Ectodermal cell (in vitro differentiated cells): ENCODE measurements at regions not wholly inside any gene's neighbourhood (a gene's known extent, or its start where the extent isn't known, plus 50 kb on each side); places are given as distances from the start of the nearest gene placed in this dataset.

Experiments
- H3K27ac ChIP-seq: 2 replicates; pipeline ENCODE4 v1.7.0; 2013; ENCODE audit warnings: mild to moderate bottlenecking, low read depth, low read length; ENCODE audit not compliant: insufficient read depth, poor library complexity, severe bottlenecking
- H3K27me3 ChIP-seq: 2 replicates; pipeline ENCODE4 v1.7.0; 2013; ENCODE audit warnings: mild to moderate bottlenecking, low read length; ENCODE audit not compliant: insufficient read depth, control insufficient read depth, poor library complexity, severe bottlenecking
- H3K36me3 ChIP-seq: one replicate; pipeline ENCODE4 v1.7.0; 2013; ENCODE audit warnings: low read length; ENCODE audit not compliant: control insufficient read depth, insufficient read depth
- H3K4me1 ChIP-seq: one replicate; pipeline ENCODE4 v1.7.0; 2013; ENCODE audit warnings: low read length; ENCODE audit not compliant: control insufficient read depth, insufficient read depth
- H3K4me3 ChIP-seq: 2 replicates; pipeline ENCODE4 v1.7.0; 2013; ENCODE audit warnings: low read depth, low read length, control low read depth; ENCODE audit not compliant: insufficient read depth
- H3K9me3 ChIP-seq: 2 replicates; pipeline ENCODE4 v1.7.0; 2013; ENCODE audit warnings: mild to moderate bottlenecking, low read length, moderate library complexity; ENCODE audit not compliant: control insufficient read depth
- WGBS, 2 experiments: methylation state at CpG; one replicate each; pipeline ENCODE4 v1.1.7; 2013; ENCODE audit warnings: missing lambda C conversion rate in 2 of 2; 5-methylcytosine and 5-hydroxymethylcytosine counted together

DNA sequence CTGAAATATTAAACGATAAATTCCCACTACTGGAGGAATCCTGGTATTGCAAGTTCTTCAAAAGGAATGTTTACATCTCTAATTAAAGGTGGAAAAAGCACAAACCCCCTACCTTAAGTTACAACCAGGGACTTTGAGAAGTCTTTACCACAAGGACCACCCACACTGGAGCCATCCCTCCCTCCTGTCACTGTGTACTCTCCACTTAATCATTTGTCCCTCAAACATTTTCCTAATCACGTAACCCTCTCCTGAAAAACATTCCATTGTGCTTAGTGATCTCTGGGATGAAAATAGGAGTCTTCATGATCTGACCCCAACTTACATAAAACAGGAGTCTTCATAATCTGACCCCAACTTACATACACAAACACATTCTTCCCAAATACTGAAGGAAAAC is 85.7 kb downstream of the SUCLG1 start:
- Histone ChIP-seq H3K36me3 (no peaks in the 10 kb centered on the region), H3K4me3 (no peak overlapping the region), H3K9me3 (no peaks in the 10 kb centered on the region), H3K27ac (no peak overlapping the region), H3K4me1 (no peaks in the 10 kb centered on the region), H3K27me3 (no peaks in the 10 kb centered on the region)
- WGBS, 2 experiments, result 90 to 100% methylated on average over 2 of the region's 2 CpGs

DNA sequence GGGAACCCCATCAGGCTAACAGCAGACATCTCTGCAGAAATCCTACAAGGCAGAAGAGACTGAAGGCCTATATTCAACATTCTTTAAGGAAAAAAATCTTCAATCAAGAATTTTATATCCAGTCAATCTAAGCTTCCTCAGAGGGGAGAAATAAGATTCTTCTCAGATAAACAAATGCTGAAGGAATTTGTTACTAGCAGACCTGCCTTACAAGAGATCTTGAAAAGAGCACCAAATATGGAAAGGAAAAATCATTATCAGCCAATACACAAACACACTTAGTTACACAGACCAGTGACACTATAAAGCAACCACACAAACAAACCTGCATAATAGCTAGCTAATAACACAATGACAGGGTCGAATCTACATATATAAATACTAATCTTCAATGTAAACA is 96.5 kb downstream of the SUCLG1 start:
- 89 to 94% methylated on average over 1 of the region's 1 CpG for WGBS, 2 experiments
- Histone ChIP-seq H3K27me3 (no peaks in the 10 kb centered on the region), H3K27ac (no peak overlapping the region), H3K4me3 (no peak overlapping the region), H3K36me3 (no peaks in the 10 kb centered on the region), H3K4me1 (no peaks in the 10 kb centered on the region), H3K9me3 (no peaks in the 10 kb centered on the region)

DNA sequence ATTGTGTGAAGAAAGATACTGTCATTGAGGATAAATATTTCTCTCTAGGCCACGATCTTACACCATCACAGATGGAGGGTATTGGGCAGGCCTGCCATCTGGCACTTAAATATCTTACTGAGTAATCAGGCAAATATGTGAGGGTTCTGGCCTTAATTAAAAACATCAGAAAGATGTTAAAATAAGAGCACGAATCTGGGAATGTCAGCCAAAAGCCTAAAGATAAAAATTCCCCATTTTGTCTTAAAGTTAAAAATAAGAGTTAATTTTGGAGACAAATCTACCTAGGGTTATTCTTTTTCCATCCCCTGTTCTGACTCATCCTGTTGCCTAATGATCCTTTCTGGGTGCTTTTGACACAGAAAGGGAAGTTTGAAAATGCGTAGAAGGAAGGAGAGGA is 121.0 kb downstream of the SUCLG1 start:
- 87 to 97% methylated on average over 3 of the region's 3 CpGs for WGBS, 2 experiments
- Histone ChIP-seq H3K4me3 (no peak overlapping the region), H3K9me3 (no peaks in the 10 kb centered on the region), H3K36me3 (no peaks in the 10 kb centered on the region), H3K27me3 (no peaks in the 10 kb centered on the region), H3K4me1 (no peaks in the 10 kb centered on the region), H3K27ac (no peak overlapping the region)

DNA sequence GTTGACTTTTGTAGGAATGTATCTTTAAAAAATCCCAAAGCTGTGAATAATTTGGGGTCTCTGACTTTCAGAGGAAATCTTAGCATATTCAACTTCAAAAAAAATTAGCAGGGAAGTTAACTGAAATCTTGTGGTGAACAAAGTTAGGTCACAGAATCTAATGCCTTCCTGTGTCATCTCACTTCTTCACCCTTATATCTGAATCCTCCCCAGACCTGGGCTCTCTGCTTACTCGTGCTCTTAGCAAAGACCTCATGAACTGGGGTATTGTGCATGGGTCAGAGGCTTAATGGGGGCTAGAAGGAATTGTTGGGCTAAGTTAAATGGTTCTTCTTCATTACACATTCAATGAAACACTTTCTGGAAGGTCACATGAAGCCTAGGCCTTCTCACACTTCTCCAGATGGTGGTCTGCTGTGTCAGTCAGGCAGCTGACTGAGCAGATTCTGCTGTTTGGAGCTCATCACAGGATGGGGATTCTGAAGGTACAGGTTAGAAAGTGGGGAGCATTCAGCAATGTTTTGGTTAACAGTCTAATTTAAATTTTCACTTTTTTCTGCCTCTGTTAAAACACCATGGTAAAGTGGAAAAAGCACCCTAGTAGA is 131.3 kb downstream of the SUCLG1 start:
- H3K9me3 ChIP-seq, result no peaks in the 10 kb centered on the region
- H3K4me1 ChIP-seq, result no peaks in the 10 kb centered on the region
- no peaks in the 10 kb centered on the region for H3K36me3 ChIP-seq
- no peak overlapping the region for H3K4me3 ChIP-seq
- H3K27me3 ChIP-seq, result no peaks in the 10 kb centered on the region
- WGBS, 2 experiments, result 82% methylated on average over 1 of the region's 1 CpG; no CpG with 5 or more reads in 1 of the 2 experiments
- H3K27ac ChIP-seq, result no peak overlapping the region

DNA sequence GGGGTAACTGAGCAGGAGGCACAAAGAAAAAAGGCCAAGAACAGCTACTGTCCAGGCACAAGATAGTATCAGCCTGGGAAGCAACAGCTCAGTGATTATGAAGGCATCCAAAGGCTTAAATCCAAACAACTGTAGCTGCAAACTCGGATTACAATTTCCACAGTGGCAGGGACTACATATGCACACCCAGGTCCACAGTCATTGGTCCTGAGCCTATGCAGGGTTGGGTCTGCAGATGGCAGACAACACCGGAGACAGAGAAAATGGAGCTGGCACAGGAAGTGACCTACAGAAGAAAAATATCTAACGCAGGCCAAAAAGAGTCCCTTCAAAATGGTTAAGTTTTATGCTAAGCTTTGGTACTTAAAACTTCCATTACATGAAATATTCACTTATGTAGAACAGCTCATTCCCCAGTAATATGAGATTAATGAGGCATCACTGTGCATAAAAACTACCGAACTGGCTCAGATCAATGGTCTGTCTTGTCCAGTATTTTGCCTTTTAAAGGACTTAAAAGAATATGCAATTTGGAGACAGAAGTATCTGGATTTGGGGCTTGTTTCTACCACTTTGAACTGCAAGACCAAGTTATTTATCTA is 132.1 kb downstream of the SUCLG1 start:
- no peak overlapping the region for H3K4me3 ChIP-seq
- no peak overlapping the region for H3K27ac ChIP-seq
- H3K4me1 ChIP-seq, result no peaks in the 10 kb centered on the region
- 86 to 94% methylated on average over 3 to 4 of the region's 4 CpGs for WGBS, 2 experiments
- no peaks in the 10 kb centered on the region for H3K9me3 ChIP-seq
- H3K27me3 ChIP-seq, result no peaks in the 10 kb centered on the region
- H3K36me3 ChIP-seq, result no peaks in the 10 kb centered on the region

DNA sequence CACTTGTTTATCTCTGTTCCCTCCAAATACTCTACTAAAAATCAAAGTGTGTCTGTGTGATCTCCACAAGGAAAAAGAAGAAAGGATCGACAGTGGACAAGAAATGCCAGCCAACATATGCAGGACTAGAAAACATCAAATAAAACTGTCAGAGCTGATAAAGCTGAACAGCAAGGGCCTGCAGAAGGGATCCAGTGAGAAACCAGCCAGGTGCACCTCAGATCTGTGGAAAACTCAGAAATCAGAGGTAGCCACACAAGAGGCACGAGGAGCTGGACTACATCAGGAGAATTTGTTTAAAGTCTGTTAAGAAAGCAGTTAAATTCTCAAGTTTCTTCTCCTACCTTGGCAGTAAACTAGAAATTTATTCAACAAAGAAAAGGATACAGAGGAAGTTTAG is 135.2 kb downstream of the SUCLG1 start:
- no peaks in the 10 kb centered on the region for H3K36me3 ChIP-seq
- WGBS, 2 experiments, result 88 to 100% methylated on average over 2 of the region's 2 CpGs
- H3K27ac ChIP-seq, result no peak overlapping the region
- H3K27me3 ChIP-seq, result no peaks in the 10 kb centered on the region
- H3K4me1 ChIP-seq, result peaks cover 7% of the 10 kb centered on the region
- no peaks in the 10 kb centered on the region for H3K9me3 ChIP-seq
- no peak overlapping the region for H3K4me3 ChIP-seq

DNA sequence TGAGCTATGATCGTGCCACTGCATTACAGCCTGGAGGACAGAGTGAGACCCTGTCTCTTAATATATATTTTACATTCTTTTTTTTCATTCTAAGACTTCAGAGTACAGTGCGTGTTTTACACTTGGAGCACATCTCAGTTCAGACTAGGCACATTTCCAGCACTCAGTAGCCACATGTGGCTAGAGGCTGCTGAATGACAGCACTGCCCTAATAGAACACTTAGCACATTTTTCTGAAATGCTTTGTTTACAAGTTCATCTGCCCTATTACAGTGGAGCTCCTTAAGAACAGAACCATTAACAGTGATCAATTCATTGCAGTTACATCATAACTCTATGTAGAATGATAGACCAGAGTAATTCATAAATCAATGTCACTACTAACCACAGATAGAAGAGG is 138.1 kb downstream of the SUCLG1 start:
- no peaks in the 10 kb centered on the region for H3K27me3 ChIP-seq
- 93 to 95% methylated on average over 2 of the region's 2 CpGs for WGBS, 2 experiments

DNA sequence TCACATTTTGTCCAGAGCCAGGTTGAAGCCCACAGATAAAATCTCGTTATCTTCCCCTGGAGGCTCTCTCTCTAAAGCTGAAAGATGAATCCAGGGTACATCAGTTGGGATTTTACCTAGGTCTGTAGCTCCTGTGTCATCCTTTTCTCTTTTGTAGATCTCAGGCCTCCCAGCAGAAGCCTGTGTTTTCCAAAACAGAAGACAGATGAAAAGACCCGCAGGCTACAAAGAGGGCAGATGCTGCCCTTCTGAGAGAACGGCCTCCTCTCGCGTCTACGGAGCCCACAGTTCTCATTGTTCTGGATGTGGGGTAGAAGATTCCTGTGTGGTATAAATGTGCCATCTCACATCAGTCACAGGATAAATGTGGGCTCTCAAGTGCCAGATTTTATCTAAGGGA is 139.5 kb downstream of the SUCLG1 start:
- 15 to 27% methylated on average over 6 of the region's 6 CpGs for WGBS, 2 experiments
- H3K27me3 ChIP-seq, result no peaks in the 10 kb centered on the region
- H3K4me1 ChIP-seq, result peaks cover 11% of the 10 kb centered on the region
- H3K36me3 ChIP-seq, result no peaks in the 10 kb centered on the region
- no peak overlapping the region for H3K4me3 ChIP-seq
- H3K27ac ChIP-seq, result peak overlapping the region; percentile 27
- H3K9me3 ChIP-seq, result no peaks in the 10 kb centered on the region

More for the DNA sequence above, 138.1 kb downstream of the SUCLG1 start:
- H3K36me3 ChIP-seq, result no peaks in the 10 kb centered on the region
- peaks cover 8% of the 10 kb centered on the region for H3K4me1 ChIP-seq
- no peak overlapping the region for H3K27ac ChIP-seq
- no peak overlapping the region for H3K4me3 ChIP-seq
- no peaks in the 10 kb centered on the region for H3K9me3 ChIP-seq

DNA sequence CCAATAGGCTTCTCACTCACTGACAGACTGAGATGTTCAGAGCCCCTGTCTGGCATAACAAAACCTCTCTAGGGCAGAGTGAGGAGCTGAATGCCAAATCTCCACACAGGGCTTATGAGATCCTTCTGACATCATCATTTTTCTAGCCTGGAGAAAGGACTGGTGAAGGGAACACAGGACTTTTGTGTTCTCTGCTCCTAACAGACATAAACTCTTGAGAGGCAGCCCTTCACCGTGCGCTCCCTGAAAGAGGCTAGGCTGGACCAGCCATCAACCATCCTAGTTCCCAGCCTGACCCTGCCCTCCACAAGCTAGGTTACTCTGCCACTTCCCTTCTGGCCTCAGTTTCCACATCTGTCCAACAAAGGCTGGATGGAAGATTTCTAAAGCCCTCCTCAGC is 141.9 kb downstream of the SUCLG1 start:
- H3K27ac ChIP-seq, result no peak overlapping the region
- no peaks in the 10 kb centered on the region for H3K27me3 ChIP-seq
- peaks cover 11% of the 10 kb centered on the region for H3K4me1 ChIP-seq
- no peak overlapping the region for H3K4me3 ChIP-seq
- H3K9me3 ChIP-seq, result no peaks in the 10 kb centered on the region
- WGBS, 2 experiments, result 89 to 93% methylated on average over 2 of the region's 2 CpGs
- H3K36me3 ChIP-seq, result no peaks in the 10 kb centered on the region

DNA sequence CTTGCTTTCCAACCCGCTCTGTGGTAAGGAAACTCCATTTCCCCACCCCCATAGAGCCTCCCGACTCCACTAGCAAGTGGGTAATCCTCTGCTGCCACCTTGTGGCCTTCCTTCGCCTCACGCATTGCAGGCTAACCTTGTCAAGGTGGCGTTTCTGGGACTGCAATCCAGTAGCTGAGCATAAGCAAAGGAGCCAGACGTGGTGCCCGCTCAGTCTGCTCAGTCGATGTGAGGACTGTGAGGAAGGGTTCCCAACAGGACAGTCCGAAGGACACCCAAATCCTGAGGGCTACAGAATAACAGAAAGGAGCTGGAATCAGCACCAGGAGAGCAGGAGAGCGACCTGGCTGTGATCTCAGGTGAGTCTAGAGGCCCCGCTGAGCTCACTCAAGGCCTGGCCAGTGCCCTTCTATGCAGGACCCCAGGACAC is 144.2 kb downstream of the SUCLG1 start:
- H3K27ac ChIP-seq, result no peak overlapping the region
- H3K4me3 ChIP-seq, result no peak overlapping the region
- no peaks in the 10 kb centered on the region for H3K9me3 ChIP-seq
- H3K27me3 ChIP-seq, result no peaks in the 10 kb centered on the region
- peaks cover 10% of the 10 kb centered on the region for H3K4me1 ChIP-seq
- WGBS, 2 experiments, result 26 to 30% methylated on average over 11 of the region's 11 CpGs
- H3K36me3 ChIP-seq, result no peaks in the 10 kb centered on the region
